Sigmoid colon (tissue), 6 donors: ENCODE measurements at regions not wholly inside any gene's neighbourhood (a gene's known extent, or its start where the extent isn't known, plus 50 kb on each side); places are given as distances from the start of the nearest gene placed in this dataset.
"Not testable (repeated sequence)": the region's sequence is repeated elsewhere in the genome, so short reads cannot be mapped to it uniquely, and the experiment has no call there.

Source experiments
- DNase-seq: peaks from one replicate; pipeline ENCODE4 v3.0.0-alpha.2; 2019
- H3K27ac ChIP-seq, 4 donors: fragments of 200-600 bp; sonication (generic); one replicate each; pipeline ENCODE4 v1.5.1; 2016 to 2019; ENCODE audit warnings: mild to moderate bottlenecking in 1 of 4
- H3K27me3 ChIP-seq, 3 donors: fragments of 200-600 bp; sonication (generic); one replicate each; pipeline ENCODE4 v1.5.1; 2019; ENCODE audit warnings: mild to moderate bottlenecking in 1 of 3
- H3K36me3 ChIP-seq, 4 donors: fragments of 200-600 bp; sonication (generic); one replicate each; pipeline ENCODE4 v1.5.1; 2016 to 2019
- H3K4me1 ChIP-seq, 4 donors: fragments of 200-600 bp; sonication (generic); one replicate each; pipeline ENCODE4 v1.5.1; 2017 to 2019
- H3K4me3 ChIP-seq, 4 donors: fragments of 200-600 bp; sonication (generic); one replicate each; pipeline ENCODE4 v1.5.1; 2017 to 2019; ENCODE audit warnings: mild to moderate bottlenecking in 2 of 4, moderate library complexity in 1 of 4
- H3K9me3 ChIP-seq, 4 donors: fragments of 200-600 bp in 3 of 4; sonication (generic) in 3 of 4; one replicate each; pipeline versions ENCODE4 v1.5.1 to v1.6.1; 2013 to 2019
- CTCF ChIP-seq, 4 experiments: fragments of 450-650 bp in 3 of 4; fragments of 200-600 bp in 1 of 4; IDR thresholded peaks; one replicate each; pipeline ENCODE4 v1.5.1; 2016 to 2019; ENCODE audit warnings: antibody characterized with exemption in 4 of 4, mild to moderate bottlenecking in 3 of 4, moderate library complexity in 2 of 4
- EP300 ChIP-seq, 4 donors: sonication (generic); formaldehyde crosslinking; IDR thresholded peaks; one replicate each; pipeline ENCODE4 v1.6.1; 2017; ENCODE audit warnings: antibody characterized with exemption in 4 of 4
- POLR2A ChIP-seq, 2 donors: fragments of 450-650 bp; IDR thresholded peaks; one replicate each; pipeline ENCODE4 v1.6.1; 2016; ENCODE audit warnings: antibody characterized with exemption in 2 of 2, mild to moderate bottlenecking in 2 of 2, moderate library complexity in 2 of 2
- POLR2AphosphoS5 ChIP-seq, 4 donors: sonication (generic); formaldehyde crosslinking; IDR thresholded peaks; one replicate each; pipeline ENCODE4 v1.6.1; 2017; ENCODE audit warnings: antibody characterized with exemption in 4 of 4
- WGBS, 2 donors: extraction: QIAGEN DNeasy Blood & Tissue Kit; methylation state at CpG; one replicate each; pipeline ENCODE4 v1.1.7; 2013; 5-methylcytosine and 5-hydroxymethylcytosine counted together
- intact Hi-C: fragments of 100-400 bp; cut with DNase I; formaldehyde crosslinking; loops from one replicate; pipeline ENCODE4 v1.15.1; 2023
- donor health status: healthy with polysubstance abuse.
- donor health status: healthy.

GRCh38 chr12:47481041-47481440 lies 224.8 kb downstream of the RPAP3 start:
- 52 to 62% methylated on average over 2 of the region's 2 CpGs for WGBS, 2 donors
- intact Hi-C loops: no loop called here
- no peak overlapping the region for H3K4me3 ChIP-seq

GRCh38 chr12:47478426-47478825 lies 227.4 kb downstream of the RPAP3 start:
- Histone ChIP-seq H3K9me3 (peaks cover 0 to 5% (median 4%) of the 10 kb centered on the region in 4 donors), H3K36me3 (no peaks in the 10 kb centered on the region), H3K27me3 (no peaks in the 10 kb centered on the region), H3K4me3 (no peak overlapping the region), H3K27ac (no peak overlapping the region), H3K4me1 (no peaks in the 10 kb centered on the region)
- WGBS, 2 donors: 19 to 64% methylated on average over 1 of the region's 1 CpG
- intact Hi-C loops: no loop called here
- no peak for DNase-seq
- TF ChIP-seq POLR2A (IDR thresholded peaks at IDR 0.05) (no peak), CTCF (IDR thresholded peaks at IDR 0.05) (no peak), EP300 (IDR thresholded peaks at IDR 0.05) (no peak), POLR2AphosphoS5 (IDR thresholded peaks at IDR 0.05) (no peak)

More at GRCh38 chr12:47481041-47481440, 224.8 kb downstream of the RPAP3 start:
- no peaks in the 10 kb centered on the region for H3K4me1 ChIP-seq
- H3K27ac ChIP-seq: no peak overlapping the region
- peaks cover 0 to 2% (median under 1%) of the 10 kb centered on the region in 4 donors for H3K9me3 ChIP-seq
- H3K36me3 ChIP-seq: no peaks in the 10 kb centered on the region
- no peaks in the 10 kb centered on the region for H3K27me3 ChIP-seq
- DNase-seq: no peak
- no peak for TF ChIP-seq CTCF (IDR thresholded peaks at IDR 0.05)
- no peak for TF ChIP-seq POLR2A (IDR thresholded peaks at IDR 0.05)
- no peak for TF ChIP-seq EP300 (IDR thresholded peaks at IDR 0.05)
- TF ChIP-seq POLR2AphosphoS5 (IDR thresholded peaks at IDR 0.05): no peak

GRCh38 chr12:47473091-47473490 lies 232.7 kb downstream of the RPAP3 start:
- WGBS, 2 donors: 68 to 71% methylated on average over 3 of the region's 3 CpGs
- intact Hi-C loops: no loop called here
- TF ChIP-seq POLR2A (IDR thresholded peaks at IDR 0.05) (no peak), POLR2AphosphoS5 (IDR thresholded peaks at IDR 0.05) (no peak), EP300 (IDR thresholded peaks at IDR 0.05) (no peak), CTCF (IDR thresholded peaks at IDR 0.05) (no peak)

GRCh38 chr12:47470349-47470748 lies 235.5 kb downstream of the RPAP3 start:
- H3K9me3 ChIP-seq, DNase-seq, H3K27me3 ChIP-seq, H3K27ac ChIP-seq, H3K4me1 ChIP-seq, H3K4me3 ChIP-seq, H3K36me3 ChIP-seq, intact Hi-C loops: not testable (repeated sequence)
- 36 to 69% methylated on average over 1 of the region's 1 CpG for WGBS, 2 donors

More at GRCh38 chr12:47473091-47473490, 232.7 kb downstream of the RPAP3 start:
- Histone ChIP-seq H3K27me3 (no peaks in the 10 kb centered on the region), H3K36me3 (no peaks in the 10 kb centered on the region), H3K4me1 (no peaks in the 10 kb centered on the region), H3K9me3 (peaks cover 0 to 5% (median 4%) of the 10 kb centered on the region in 4 donors), H3K27ac (no peak overlapping the region), H3K4me3 (no peak overlapping the region)
- DNase-seq: no peak

GRCh38 chr12:47463918-47464317 lies 241.9 kb downstream of the RPAP3 start:
- H3K27ac ChIP-seq, H3K9me3 ChIP-seq, H3K27me3 ChIP-seq, intact Hi-C loops, H3K4me1 ChIP-seq, H3K4me3 ChIP-seq, H3K36me3 ChIP-seq, DNase-seq: not testable (repeated sequence)
- 90 to 91% methylated on average over 5 of the region's 5 CpGs for WGBS, 2 donors

GRCh38 chr12:47458279-47458678 lies 247.6 kb downstream of the RPAP3 start:
- intact Hi-C loops: no loop called here
- DNase-seq: no peak
- TF ChIP-seq CTCF (IDR thresholded peaks at IDR 0.05) (no peak), EP300 (IDR thresholded peaks at IDR 0.05) (no peak), POLR2AphosphoS5 (IDR thresholded peaks at IDR 0.05) (no peak), POLR2A (IDR thresholded peaks at IDR 0.05) (no peak)
- no peaks in the 10 kb centered on the region for H3K4me1 ChIP-seq
- no peak overlapping the region for H3K27ac ChIP-seq
- H3K36me3 ChIP-seq: no peaks in the 10 kb centered on the region
- peaks cover 0 to 6% (median 0%) of the 10 kb centered on the region in 4 donors for H3K9me3 ChIP-seq
- no peaks in the 10 kb centered on the region for H3K27me3 ChIP-seq
- WGBS, 2 donors: 31 to 73% methylated on average over 4 of the region's 4 CpGs
- H3K4me3 ChIP-seq: no peak overlapping the region
